ENCODE measurements at regions not wholly inside any gene's neighbourhood (a gene's known extent, or its start where the extent isn't known, plus 50 kb on each side); places are given as distances from the start of the nearest gene placed in this dataset.

GRCh38 chr16:79726902-79727301 lies 126.4 kb upstream of the MAF start:
- peaks cover 8 to 14% of the 10 kb centered on the region in 2 experiments for H3K4me1 Mint-ChIP-seq
- Histone ChIP-seq H3K4me2 (ENCODE audit: insufficient read depth, insufficient read length, low read length) (no peak overlapping the region), H2BK20ac (ENCODE audit: low read depth, low read length, poor library complexity, severe bottlenecking) (no peak overlapping the region), H3K4ac (ENCODE audit: low read depth, low read length) (no peak overlapping the region), H2AK5ac (ENCODE audit: insufficient read length, low read length) (no peak overlapping the region), H3K14ac (ENCODE audit: insufficient read depth, low read length) (no peak overlapping the region), H3K4me1 (ENCODE audit: insufficient read depth, low read length) (no peaks in the 10 kb centered on the region), H2BK120ac (ENCODE audit: low read depth, low read length, poor library complexity, severe bottlenecking) (no peak overlapping the region), H4K8ac (replicated peaks; ENCODE audit: insufficient read length, low read depth, low read length) (no peak overlapping the region), H2AFZ (ENCODE audit: low read length) (no peak overlapping the region), H3K23ac (ENCODE audit: insufficient read length, low read depth, low read length) (no peak overlapping the region), H3T11ph (ENCODE audit: low read length) (no peak overlapping the region), H2BK15ac (ENCODE audit: low read depth, low read length) (no peak overlapping the region), H3K27me3 (ENCODE audit: insufficient read depth, low read length) (no peaks in the 10 kb centered on the region), H4K91ac (ENCODE audit: insufficient read length, low read depth, low read length) (no peak overlapping the region), H3K9ac (ENCODE audit: extremely low read depth, insufficient read length, low read length) (no peak overlapping the region), H3K23me2 (ENCODE audit: insufficient read length, low read depth, low read length, poor library complexity, severe bottlenecking) (no peaks in the 10 kb centered on the region), H3K9me3 (ENCODE audit: control insufficient read depth, low read depth, low read length) (no peaks in the 10 kb centered on the region), H2BK12ac (ENCODE audit: insufficient read length, low read depth, low read length) (no peak overlapping the region), H3K18ac (ENCODE audit: insufficient read length, low read depth, low read length) (no peak overlapping the region), H4K5ac (ENCODE audit: insufficient read length, low read depth, low read length) (no peak overlapping the region), H3K79me2 (ENCODE audit: insufficient read depth, low read length) (no peaks in the 10 kb centered on the region), H3K56ac (ENCODE audit: insufficient read length, low read depth, low read length) (no peak overlapping the region), H4K20me1 (ENCODE audit: control insufficient read depth, insufficient read depth, insufficient read length) (no peaks in the 10 kb centered on the region), H2BK5ac (ENCODE audit: insufficient read length, low read length) (no peak overlapping the region), H3K79me1 (ENCODE audit: insufficient read depth, low read depth, low read length, poor library complexity, severe bottlenecking) (no peaks in the 10 kb centered on the region), H3K27ac (ENCODE audit: insufficient read length, low read depth, low read length) (no peak overlapping the region)
- no peak overlapping the region for H3K27ac Mint-ChIP-seq
- TF ChIP-seq, protein P1, sequence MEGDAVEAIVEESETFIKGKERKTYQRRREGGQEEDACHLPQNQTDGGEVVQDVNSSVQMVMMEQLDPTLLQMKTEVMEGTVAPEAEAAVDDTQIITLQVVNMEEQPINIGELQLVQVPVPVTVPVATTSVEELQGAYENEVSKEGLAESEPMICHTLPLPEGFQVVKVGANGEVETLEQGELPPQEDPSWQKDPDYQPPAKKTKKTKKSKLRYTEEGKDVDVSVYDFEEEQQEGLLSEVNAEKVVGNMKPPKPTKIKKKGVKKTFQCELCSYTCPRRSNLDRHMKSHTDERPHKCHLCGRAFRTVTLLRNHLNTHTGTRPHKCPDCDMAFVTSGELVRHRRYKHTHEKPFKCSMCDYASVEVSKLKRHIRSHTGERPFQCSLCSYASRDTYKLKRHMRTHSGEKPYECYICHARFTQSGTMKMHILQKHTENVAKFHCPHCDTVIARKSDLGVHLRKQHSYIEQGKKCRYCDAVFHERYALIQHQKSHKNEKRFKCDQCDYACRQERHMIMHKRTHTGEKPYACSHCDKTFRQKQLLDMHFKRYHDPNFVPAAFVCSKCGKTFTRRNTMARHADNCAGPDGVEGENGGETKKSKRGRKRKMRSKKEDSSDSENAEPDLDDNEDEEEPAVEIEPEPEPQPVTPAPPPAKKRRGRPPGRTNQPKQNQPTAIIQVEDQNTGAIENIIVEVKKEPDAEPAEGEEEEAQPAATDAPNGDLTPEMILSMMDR (conservative IDR thresholded peaks at IDR 0.05) = no peak
- no peak for DNase-seq
- H3K4me3 Mint-ChIP-seq = no peak overlapping the region
- peaks cover 4 to 7% of the 10 kb centered on the region in 2 experiments; a peak in 3 of 5 replicates for H3K9me3 Mint-ChIP-seq
- no peaks in the 10 kb centered on the region for H3K27me3 Mint-ChIP-seq (ENCODE audit: low read depth)
- H3K36me3 Mint-ChIP-seq (ENCODE audit: insufficient read depth in 1 of 3, low read depth in 3 of 3) = peaks cover 4 to 16% (median 4%) of the 10 kb centered on the region in 3 experiments; a peak in 6 of 7 replicates

Data from H9 (cell line).